ENCODE measurements at regions not wholly inside any gene's neighbourhood (a gene's known extent, or its start where the extent isn't known, plus 50 kb on each side); places are given as distances from the start of the nearest gene placed in this dataset.

DNA sequence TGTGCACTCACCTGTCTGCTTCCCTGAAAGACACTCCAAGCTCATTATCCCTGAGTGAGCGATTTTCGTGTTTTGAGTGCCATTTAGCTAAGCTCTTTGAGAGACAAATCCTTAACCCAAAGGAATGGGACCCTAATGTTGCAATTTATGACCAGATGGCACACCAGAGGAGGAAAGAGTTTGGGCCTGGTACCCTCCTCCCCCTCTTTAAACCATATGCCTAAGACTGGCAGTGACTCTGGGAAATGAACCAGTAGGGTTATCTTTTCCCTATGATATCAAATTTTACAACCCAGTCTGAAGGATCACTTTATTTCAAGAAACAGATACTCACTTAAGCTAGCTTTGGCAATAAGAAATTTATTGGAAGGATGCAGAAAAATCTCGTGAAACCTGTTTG is 550.4 kb downstream of the TOX3 start:
- no peak for TF ChIP-seq CTCF (IDR thresholded peaks at IDR 0.05)
- no peaks in the 10 kb centered on the region for H3K36me3 ChIP-seq
- no peaks in the 10 kb centered on the region for H3K4me1 ChIP-seq (ENCODE audit: control insufficient read depth in 1 of 2, low read depth in 2 of 2)
- no peak for DNase-seq (ENCODE audit: low spot score)
- H3K9me3 ChIP-seq = no peaks in the 10 kb centered on the region
- H3K4me3 ChIP-seq = no peak overlapping the region
- no peak overlapping the region for H3K27ac ChIP-seq
- no peak for ATAC-seq (ENCODE audit: insufficient number of reproducible peaks, low FRiP score, low read depth)
- H3K27me3 ChIP-seq (replicated peaks; ENCODE audit: insufficient read depth) = no peaks in the 10 kb centered on the region

GRCh38 chr16:51994597-51994996 is 552.3 kb downstream of the TOX3 start:
- Histone ChIP-seq H3K9me3 (no peaks in the 10 kb centered on the region), H3K4me1 (ENCODE audit: control insufficient read depth in 1 of 2, low read depth in 2 of 2) (no peaks in the 10 kb centered on the region), H3K4me3 (no peak overlapping the region), H3K27ac (no peak overlapping the region), H3K27me3 (replicated peaks; ENCODE audit: insufficient read depth) (no peaks in the 10 kb centered on the region), H3K36me3 (no peaks in the 10 kb centered on the region)
- ATAC-seq (ENCODE audit: insufficient number of reproducible peaks, low FRiP score, low read depth) (no peak), DNase-seq (ENCODE audit: low spot score) (no peak)
- TF ChIP-seq CTCF (IDR thresholded peaks at IDR 0.05) = no peak

DNA sequence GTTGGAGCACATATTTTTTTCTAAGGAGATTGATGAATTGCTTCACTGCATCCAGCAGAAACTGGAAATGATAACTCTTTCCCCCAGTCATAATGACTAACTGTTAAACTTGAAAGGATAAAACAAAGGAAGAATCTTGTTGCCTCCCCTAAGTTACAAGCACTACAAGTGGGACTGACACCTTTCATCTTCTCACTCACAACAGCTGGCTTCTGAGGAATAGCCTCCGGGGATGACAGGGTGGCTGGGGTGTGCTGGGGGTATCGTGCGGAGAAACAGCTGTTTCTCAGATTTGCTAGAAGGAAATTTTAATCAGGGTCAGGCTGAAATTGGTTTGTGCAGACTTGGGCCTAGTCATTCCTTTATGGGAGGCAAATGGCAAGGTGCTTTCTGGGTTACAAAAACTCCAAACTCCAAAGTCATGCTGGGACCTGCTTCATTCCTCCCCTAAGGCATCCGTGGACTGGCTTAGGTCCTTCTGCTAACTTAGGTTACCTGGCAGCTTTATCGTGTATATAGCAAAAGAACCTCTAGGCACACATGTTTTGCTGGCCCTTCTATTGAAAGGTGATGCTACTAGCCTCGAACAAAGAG is 557.2 kb downstream of the TOX3 start:
- no peak for TF ChIP-seq CTCF (IDR thresholded peaks at IDR 0.05)
- Histone ChIP-seq H3K4me1 (ENCODE audit: control insufficient read depth in 1 of 2, low read depth in 2 of 2) (no peaks in the 10 kb centered on the region), H3K27me3 (replicated peaks; ENCODE audit: insufficient read depth) (no peaks in the 10 kb centered on the region), H3K4me3 (no peak overlapping the region), H3K9me3 (no peaks in the 10 kb centered on the region), H3K36me3 (no peaks in the 10 kb centered on the region), H3K27ac (no peak overlapping the region)
- ATAC-seq (ENCODE audit: insufficient number of reproducible peaks, low FRiP score, low read depth) = no peak
- no peak for DNase-seq (ENCODE audit: low spot score)

DNA sequence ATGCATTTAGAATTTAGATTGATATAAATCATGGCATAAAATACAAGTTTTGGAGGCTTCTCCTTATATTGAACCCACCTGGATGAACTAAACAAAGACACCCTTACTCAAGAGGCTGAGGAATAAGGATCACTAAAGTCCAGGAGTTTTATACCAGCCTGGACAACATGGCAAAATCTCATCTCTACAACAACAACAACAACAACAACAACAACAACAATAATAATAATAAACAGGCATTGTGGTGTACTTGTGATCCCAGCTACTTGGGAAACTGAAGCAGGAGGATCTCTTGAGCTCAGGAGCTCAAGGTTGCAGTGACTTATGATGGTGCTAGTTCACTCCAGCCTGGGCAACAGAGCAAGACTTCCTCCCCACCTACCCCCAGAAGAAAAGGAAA is 558.0 kb downstream of the TOX3 start:
- no peaks in the 10 kb centered on the region for H3K27me3 ChIP-seq (replicated peaks; ENCODE audit: insufficient read depth)
- DNase-seq (ENCODE audit: low spot score) (no peak), ATAC-seq (ENCODE audit: insufficient number of reproducible peaks, low FRiP score, low read depth) (no peak)
- no peak overlapping the region for H3K4me3 ChIP-seq
- no peak for TF ChIP-seq CTCF (IDR thresholded peaks at IDR 0.05)
- H3K27ac ChIP-seq = no peak overlapping the region
- H3K9me3 ChIP-seq = no peaks in the 10 kb centered on the region
- no peaks in the 10 kb centered on the region for H3K4me1 ChIP-seq (ENCODE audit: control insufficient read depth in 1 of 2, low read depth in 2 of 2)
- H3K36me3 ChIP-seq = no peaks in the 10 kb centered on the region

DNA sequence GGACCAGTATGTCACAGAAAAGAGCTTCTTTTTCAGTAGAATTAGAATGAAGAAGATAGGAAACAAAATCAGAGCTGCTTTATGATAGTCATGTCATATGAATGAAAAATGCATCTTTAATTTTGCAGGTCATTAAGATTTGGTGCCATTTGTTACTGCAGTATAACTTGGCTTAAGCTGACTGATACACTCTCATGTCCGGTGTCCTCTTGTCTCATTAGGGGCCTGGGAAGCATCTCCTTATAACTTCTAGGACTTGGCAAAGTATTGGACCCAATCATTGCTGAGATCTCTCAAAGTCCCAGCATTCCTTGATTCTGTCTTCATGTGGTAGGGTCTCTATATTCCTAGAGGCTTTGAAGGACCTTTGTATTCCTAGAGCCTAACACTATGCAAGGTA is 559.4 kb downstream of the TOX3 start:
- Histone ChIP-seq H3K9me3 (no peaks in the 10 kb centered on the region), H3K4me3 (no peak overlapping the region), H3K4me1 (ENCODE audit: control insufficient read depth in 1 of 2, low read depth in 2 of 2) (no peaks in the 10 kb centered on the region), H3K27ac (no peak overlapping the region), H3K27me3 (replicated peaks; ENCODE audit: insufficient read depth) (no peaks in the 10 kb centered on the region), H3K36me3 (no peaks in the 10 kb centered on the region)
- ATAC-seq (ENCODE audit: insufficient number of reproducible peaks, low FRiP score, low read depth) = no peak
- no peak for TF ChIP-seq CTCF (IDR thresholded peaks at IDR 0.05)
- DNase-seq (ENCODE audit: low spot score) = no peak

Measured in thoracic aorta (tissue), 2 donors.